KMS-11 (cell line): ENCODE measurements at regions not wholly inside any gene's neighbourhood (a gene's known extent, or its start where the extent isn't known, plus 50 kb on each side); places are given as distances from the start of the nearest gene placed in this dataset.
"Not testable (repeated sequence)": the region's sequence is repeated elsewhere in the genome, so short reads cannot be mapped to it uniquely, and the experiment has no call there.

Experiments
- H2AFZ ChIP-seq: fragments of 200-600 bp; sonication (generic); 2 replicates; pipeline ENCODE4 v1.6.1; 2016; ENCODE audit warnings: antibody characterized with exemption, mixed run types, low read depth
- H3K27ac ChIP-seq: fragments of 200-600 bp; sonication (generic); 2 replicates; pipeline ENCODE4 v1.6.1; 2016; ENCODE audit warnings: mild to moderate bottlenecking, mixed run types
- H3K27me3 ChIP-seq: fragments of 200-600 bp; sonication (generic); 2 replicates; pipeline ENCODE4 v1.6.1; 2017; ENCODE audit warnings: mild to moderate bottlenecking, low read depth, mixed run types, moderate library complexity; ENCODE audit not compliant: insufficient read depth
- H3K36me3 ChIP-seq: fragments of 200-600 bp; sonication (generic); 2 replicates; pipeline ENCODE4 v1.6.1; 2017; ENCODE audit warnings: mild to moderate bottlenecking, mixed run types; ENCODE audit not compliant: insufficient read depth
- H3K4me1 ChIP-seq: fragments of 200-600 bp; sonication (generic); 2 replicates; pipeline ENCODE4 v1.6.1; 2016; ENCODE audit warnings: mild to moderate bottlenecking, low read depth, mixed run types; ENCODE audit not compliant: poor library complexity, severe bottlenecking
- H3K4me2 ChIP-seq: fragments of 200-600 bp; sonication (generic); 2 replicates; pipeline ENCODE4 v1.7.0; 2016; ENCODE audit warnings: mild to moderate bottlenecking, mixed run types
- H3K4me3 ChIP-seq: fragments of 200-600 bp; sonication (generic); IDR thresholded peaks from 2 replicates; pipeline ENCODE4 v1.6.1; 2017; ENCODE audit warnings: low read depth, low read length, mixed read lengths; ENCODE audit not compliant: insufficient read depth
- H3K79me2 ChIP-seq: fragments of 200-600 bp; sonication (generic); 2 replicates; pipeline ENCODE4 v1.6.1; 2016; ENCODE audit warnings: low read depth, mixed run types; ENCODE audit not compliant: insufficient read depth
- H3K9ac ChIP-seq: fragments of 200-600 bp; sonication (generic); 2 replicates; pipeline ENCODE4 v1.6.1; 2016; ENCODE audit warnings: mild to moderate bottlenecking, mixed run types
- H4K20me1 ChIP-seq: fragments of 200-600 bp; sonication (generic); 2 replicates; pipeline ENCODE4 v1.6.1; 2016; ENCODE audit warnings: mild to moderate bottlenecking, mixed run types; ENCODE audit not compliant: insufficient read depth
- CTCF ChIP-seq: fragments of 200-600 bp; sonication (generic); conservative IDR thresholded peaks from 2 replicates; pipeline ENCODE4 v1.6.1; 2017; ENCODE audit warnings: low read depth, mild to moderate bottlenecking, antibody characterized with exemption, low read length, moderate library complexity, mixed read lengths

- H3K4me2 ChIP-seq, H3K27me3 ChIP-seq: not testable (repeated sequence)
- TF ChIP-seq CTCF, result peak; percentile 29; the same call in 1 of the 2 replicates
Measured at GRCh38 chr7:142520885-142521284, 228.4 kb upstream of the PRSS1 start.

GRCh38 chr7:142520455-142520854 is 228.8 kb upstream of the PRSS1 start:
- not testable (repeated sequence) for H3K27me3 ChIP-seq, H3K4me2 ChIP-seq, H4K20me1 ChIP-seq, H3K4me3 ChIP-seq, H3K9ac ChIP-seq, H3K36me3 ChIP-seq, H3K79me2 ChIP-seq, H3K27ac ChIP-seq, H2AFZ ChIP-seq, H3K4me1 ChIP-seq

More at GRCh38 chr7:142520885-142521284, 228.4 kb upstream of the PRSS1 start:
- H3K36me3 ChIP-seq, H3K9ac ChIP-seq, H4K20me1 ChIP-seq, H2AFZ ChIP-seq, H3K79me2 ChIP-seq, H3K4me1 ChIP-seq, H3K4me3 ChIP-seq, H3K27ac ChIP-seq: not testable (repeated sequence)

DNA sequence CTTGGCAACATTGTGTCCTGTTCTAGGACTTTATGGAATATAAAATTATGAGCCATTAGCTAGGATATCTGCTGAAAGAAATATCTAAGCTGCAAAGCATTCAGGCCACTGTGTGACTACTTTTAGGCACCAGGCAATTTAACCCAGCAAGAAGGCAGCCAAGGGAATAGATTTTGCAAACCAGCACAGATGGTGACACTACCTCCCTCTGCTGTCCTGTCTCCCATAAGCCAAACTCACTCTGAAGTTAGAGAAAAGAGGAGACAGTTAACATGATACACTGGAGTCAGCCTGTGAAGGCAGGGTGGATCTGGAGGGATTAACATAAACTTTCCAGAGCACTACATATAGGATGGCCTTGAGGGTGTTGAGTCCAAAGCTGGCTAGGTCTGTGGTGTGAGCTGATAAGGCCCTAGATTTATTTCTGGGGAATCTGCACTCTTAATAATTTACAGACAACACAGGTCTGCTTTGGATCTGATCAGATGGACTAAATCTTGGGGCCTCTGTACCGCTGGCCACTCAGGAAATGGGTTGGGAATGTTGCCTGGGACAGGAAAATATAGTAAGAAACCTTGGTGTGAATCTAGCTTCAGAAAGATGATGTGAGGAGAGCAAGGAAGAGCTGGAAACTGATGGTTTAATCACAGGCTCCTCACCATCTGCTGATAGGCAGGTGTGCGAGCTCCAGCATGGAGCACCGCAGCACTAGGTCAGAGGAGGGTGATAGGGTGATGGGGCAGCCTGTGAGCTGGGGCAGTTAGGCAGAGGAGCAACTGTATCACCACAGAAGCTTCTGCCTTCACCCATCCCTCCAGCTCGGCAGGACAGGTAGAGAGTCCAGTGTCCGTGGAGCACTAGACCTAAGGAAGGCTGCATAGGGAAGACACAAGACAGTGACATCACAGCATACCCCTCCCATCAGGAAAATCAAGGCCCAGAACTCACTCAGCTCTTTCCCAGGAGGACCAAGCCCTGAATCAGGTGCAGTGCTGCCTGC is 229.9 kb upstream of the PRSS1 start:
- Histone ChIP-seq H2AFZ (no peak overlapping the region), H4K20me1 (no peaks in the 10 kb centered on the region), H3K27ac (no peak overlapping the region), H3K9ac (no peak overlapping the region), H3K4me3 (no peak overlapping the region), H3K79me2 (no peaks in the 10 kb centered on the region), H3K4me1 (peaks cover 3% of the 10 kb centered on the region), H3K27me3 (no peaks in the 10 kb centered on the region), H3K36me3 (no peaks in the 10 kb centered on the region), H3K4me2 (no peak overlapping the region)
- TF ChIP-seq CTCF, result no peak

- H2AFZ ChIP-seq, result peak overlapping the region; percentile 36
- H3K36me3 ChIP-seq, result no peaks in the 10 kb centered on the region
- peak overlapping the region; percentile 2; the same call in 1 of the 2 replicates for H3K4me2 ChIP-seq
- peak; percentile 94 for TF ChIP-seq CTCF
- peaks cover 3% of the 10 kb centered on the region for H3K4me1 ChIP-seq
- H4K20me1 ChIP-seq, result no peaks in the 10 kb centered on the region
- no peaks in the 10 kb centered on the region for H3K27me3 ChIP-seq
- no peak overlapping the region for H3K9ac ChIP-seq
- H3K79me2 ChIP-seq, result no peaks in the 10 kb centered on the region
- H3K27ac ChIP-seq, result no peak overlapping the region
- H3K4me3 ChIP-seq, result no peak overlapping the region
Measured at GRCh38 chr7:142516038-142516501, 233.2 kb upstream of the PRSS1 start.

DNA sequence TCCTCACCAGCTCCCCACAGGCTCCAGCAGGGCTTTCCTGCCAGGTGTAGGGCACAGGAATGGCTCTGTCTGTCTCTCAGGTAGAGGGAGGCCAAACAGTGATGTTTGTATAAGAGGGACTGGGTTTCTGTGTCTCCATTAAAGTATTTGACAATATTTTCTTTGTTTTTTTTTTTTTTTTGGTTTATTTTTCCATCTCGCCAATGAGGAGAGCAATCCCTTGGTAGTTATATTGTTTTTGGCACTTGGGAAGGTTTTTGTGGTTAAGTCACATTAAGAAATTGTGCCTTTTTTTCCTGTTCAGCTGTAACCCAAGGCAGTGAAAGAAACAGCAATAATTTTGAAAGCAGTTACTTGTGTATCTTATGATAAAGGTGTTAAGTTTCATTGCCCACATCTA is 234.6 kb upstream of the PRSS1 start:
- not testable (repeated sequence) for H3K27me3 ChIP-seq, H3K9ac ChIP-seq, H3K4me3 ChIP-seq, H3K4me2 ChIP-seq, H3K27ac ChIP-seq, H3K36me3 ChIP-seq, H4K20me1 ChIP-seq, H3K4me1 ChIP-seq, H2AFZ ChIP-seq, H3K79me2 ChIP-seq
